SK-N-SH (cell line): ENCODE measurements at regions not wholly inside any gene's neighbourhood (a gene's known extent, or its start where the extent isn't known, plus 50 kb on each side); places are given as distances from the start of the nearest gene placed in this dataset.
A peak's percentile ranks its signal among the peaks of the same experiment; 100 is the strongest.

ENCODE experiments used
- CTCF ChIA-PET: fragments of 300-600, 350-600 bp; formaldehyde crosslinking; extraction: SDS; loops from one replicate; lab custom pipeline; 2021; lab: Yijun Ruan, JAX
- POLR2A ChIA-PET: fragments of 350-600 bp; sonication (Branson Sonifier 250); formaldehyde crosslinking; extraction: SDS; loops from one replicate; lab custom pipeline; 2020; ENCODE audit warnings: antibody characterized with exemption, inconsistent platforms; lab: Yijun Ruan, JAX
- DNase-seq: peaks from one replicate; pipeline ENCODE4 v3.0.0; 2012
- H2AFZ ChIP-seq: fragments of 200-600 bp; sonication (generic); 2 replicates; pipeline ENCODE4 v1.8.1; 2016; ENCODE audit warnings: antibody characterized with exemption, mild to moderate bottlenecking, low read depth
- H3F3A ChIP-seq: fragments of 200-600 bp; sonication (generic); replicated peaks from 2 replicates; pipeline ENCODE3; 2016; ENCODE audit warnings: antibody characterized with exemption, mild to moderate bottlenecking; ENCODE audit not compliant: insufficient read depth
- H3K27ac ChIP-seq, 2 experiments: fragments of 200-500 bp in 1 of 2; fragments of 200-600 bp in 1 of 2; sonication (Bioruptor generic) in 1 of 2; sonication (generic), shearing (Covaris generic) in 1 of 2; 2 replicates each; pipeline versions ENCODE4 v1.5.1 to v1.6.1; 2014 to 2016; ENCODE audit warnings: low read depth in 2 of 2, inconsistent platforms in 1 of 2, low read length in 1 of 2, mild to moderate bottlenecking in 1 of 2, mixed read lengths in 1 of 2
- H3K27me3 ChIP-seq: fragments of 200-600 bp; sonication (generic), shearing (Covaris generic); 2 replicates; pipeline ENCODE4 v1.6.1; 2016; ENCODE audit warnings: mixed run types; ENCODE audit not compliant: insufficient read depth
- H3K36me3 ChIP-seq, 2 experiments: fragments of 200-500 bp in 1 of 2; fragments of 200-600 bp in 1 of 2; sonication (Bioruptor generic) in 1 of 2; sonication (generic) in 1 of 2; replicated peaks in 1 of 2; 2 replicates each; pipeline versions ENCODE3 to v1.5.1; 2014 to 2016; ENCODE audit warnings: low read length in 1 of 2, mild to moderate bottlenecking in 1 of 2; ENCODE audit not compliant: insufficient read depth in 2 of 2, control insufficient read depth in 1 of 2
- H3K4me1 ChIP-seq, 2 experiments: fragments of 200-500 bp in 1 of 2; fragments of 200-600 bp in 1 of 2; sonication (Bioruptor generic) in 1 of 2; sonication (generic), shearing (Covaris generic) in 1 of 2; 2 replicates each; pipeline versions ENCODE4 v1.5.1 to v1.6.1; 2014 to 2016; ENCODE audit warnings: low read depth in 1 of 2, low read length in 1 of 2, mixed run types in 1 of 2; ENCODE audit not compliant: insufficient read depth in 2 of 2, control insufficient read depth in 1 of 2
- H3K4me2 ChIP-seq: fragments of 200-600 bp; sonication (generic), shearing (Covaris generic); 2 replicates; pipeline ENCODE4 v1.6.1; 2017; ENCODE audit warnings: mixed run types
- H3K4me3 ChIP-seq, 2 experiments: fragments of 200-500 bp in 1 of 2; fragments of 200-600 bp in 1 of 2; sonication (Bioruptor generic) in 1 of 2; sonication (generic), shearing (Covaris generic) in 1 of 2; 2 replicates each; pipeline versions ENCODE4 v1.5.1 to v1.8.1; 2014 to 2016; ENCODE audit warnings: low read depth in 2 of 2, inconsistent platforms in 1 of 2, low read length in 1 of 2, mild to moderate bottlenecking in 1 of 2, mixed read lengths in 1 of 2, moderate library complexity in 1 of 2
- H3K79me2 ChIP-seq: fragments of 200-600 bp; sonication (generic); 2 replicates; pipeline ENCODE4 v1.8.1; 2017; ENCODE audit warnings: mild to moderate bottlenecking; ENCODE audit not compliant: insufficient read depth
- H3K9ac ChIP-seq: fragments of 200-600 bp; sonication (generic); 2 replicates; pipeline ENCODE4 v1.6.1; 2017; ENCODE audit warnings: mixed run types
- H3K9me2 ChIP-seq: fragments of 200-600 bp; sonication (generic); 2 replicates; pipeline ENCODE4 v1.6.1; 2017; ENCODE audit warnings: mixed run types
- H3K9me3 ChIP-seq: fragments of 200-600 bp; sonication (generic); 2 replicates; pipeline ENCODE4 v1.6.1; 2017; ENCODE audit warnings: mixed run types, mild to moderate bottlenecking, moderate library complexity
- H4K20me1 ChIP-seq: fragments of 200-600 bp; sonication (generic); 2 replicates; pipeline ENCODE4 v1.6.1; 2017; ENCODE audit warnings: mild to moderate bottlenecking, mixed run types; ENCODE audit not compliant: insufficient read depth
- CHD2 ChIP-seq: fragments of 150-350 bp; IDR thresholded peaks from 2 replicates; pipeline ENCODE4 v1.6.1; 2018; ENCODE audit warnings: low read length; ENCODE audit not compliant: partially characterized antibody
- EP300 ChIP-seq, 2 experiments: IDR thresholded peaks; 2 replicates each; pipeline versions ENCODE4 v1.4.0 to v1.6.1; 2012; ENCODE audit warnings: borderline replicate concordance in 1 of 2, low read depth in 1 of 2, low read length in 1 of 2
- FOSL2 ChIP-seq: IDR thresholded peaks from 2 replicates; pipeline ENCODE4 v1.4.0; 2012; ENCODE audit warnings: low read depth, mild to moderate bottlenecking, moderate library complexity, borderline replicate concordance
- FOXJ3 ChIP-seq: sonication (generic); formaldehyde crosslinking; IDR thresholded peaks from 2 replicates; pipeline ENCODE4 v1.5.1; 2020; ENCODE audit warnings: mild to moderate bottlenecking, missing genetic modification reagents
- FOXM1 ChIP-seq: IDR thresholded peaks from 2 replicates; pipeline ENCODE4 v1.4.0; 2012; ENCODE audit warnings: low read depth, mild to moderate bottlenecking
- GABPA ChIP-seq: IDR thresholded peaks from 2 replicates; pipeline ENCODE4 v1.4.0; 2012; ENCODE audit warnings: low read depth, mild to moderate bottlenecking
- GATA2 ChIP-seq: sonication (generic); formaldehyde crosslinking; IDR thresholded peaks from 2 replicates; pipeline ENCODE4 v1.5.0; 2020; ENCODE audit warnings: mild to moderate bottlenecking, missing genetic modification reagents
- MEF2A ChIP-seq: IDR thresholded peaks from 2 replicates; pipeline ENCODE4 v1.4.0; 2012; ENCODE audit warnings: low read depth, borderline replicate concordance
- MXI1 ChIP-seq: IDR thresholded peaks from 2 replicates; pipeline ENCODE4 v1.6.1; 2012; ENCODE audit warnings: mild to moderate bottlenecking, low read depth, low read length, improper control_type of control experiment
- NFIC ChIP-seq: IDR thresholded peaks from 2 replicates; pipeline ENCODE4 v1.4.0; 2012; ENCODE audit warnings: borderline replicate concordance
- NRF1 ChIP-seq: IDR thresholded peaks from 2 replicates; pipeline ENCODE4 v1.6.1; 2012; ENCODE audit warnings: low read depth, mild to moderate bottlenecking, low read length
- POLR2AphosphoS5 ChIP-seq: IDR thresholded peaks from 2 replicates; pipeline ENCODE4 v1.6.1; 2012; ENCODE audit warnings: low read depth, low read length
- RCOR1 ChIP-seq: fragments of 150-350 bp; IDR thresholded peaks from 2 replicates; pipeline ENCODE4 v1.6.1; 2017; ENCODE audit warnings: antibody characterized with exemption, low read length
- SIN3A ChIP-seq: IDR thresholded peaks from 2 replicates; pipeline ENCODE4 v1.6.1; 2012; ENCODE audit warnings: low read depth, mild to moderate bottlenecking, low read length, moderate library complexity, borderline replicate concordance
- SMC3 ChIP-seq: IDR thresholded peaks from 2 replicates; pipeline ENCODE4 v1.6.1; 2012; ENCODE audit warnings: low read depth, low read length, improper control_type of control experiment
- TAF1 ChIP-seq: IDR thresholded peaks from 2 replicates; pipeline ENCODE4 v1.6.1; 2012; ENCODE audit warnings: low read depth, mild to moderate bottlenecking, low read length, moderate library complexity, borderline replicate concordance
- TCF12 ChIP-seq: IDR thresholded peaks from 2 replicates; pipeline ENCODE4 v1.4.0; 2012
- YY1 ChIP-seq: IDR thresholded peaks from 2 replicates; pipeline ENCODE4 v1.4.0; 2012; ENCODE audit warnings: low read depth, mild to moderate bottlenecking
- WGBS: methylation state at CpG from one replicate; pipeline ENCODE4 v1.1.6; 2017; ENCODE audit warnings: low lambda C conversion rate; 5-methylcytosine and 5-hydroxymethylcytosine counted together
- TF ChIP-seq, protein P1 (sequence below): IDR thresholded peaks from 2 replicates; pipeline ENCODE4 v1.4.0; 2012; ENCODE audit warnings: low read depth, borderline replicate concordance
- TF ChIP-seq, protein P2 (sequence below): IDR thresholded peaks from 2 replicates; pipeline ENCODE4; 2012
- TF ChIP-seq, protein P3 (sequence below): fragments of 150-350 bp; IDR thresholded peaks from 2 replicates; pipeline ENCODE4 v1.6.1; 2016; ENCODE audit warnings: mild to moderate bottlenecking, low read depth, low read length
- TF ChIP-seq, protein P4 (sequence below): fragments of 200-600 bp; sonication (generic); IDR thresholded peaks from 2 replicates; pipeline ENCODE4 v1.6.1; 2017; ENCODE audit warnings: antibody characterized with exemption, mild to moderate bottlenecking, moderate library complexity
- TF ChIP-seq, protein P5 (sequence below): fragments of 150-350 bp; IDR thresholded peaks from 2 replicates; pipeline ENCODE4 v1.6.1; 2017; ENCODE audit warnings: antibody characterized with exemption, low read length, low read depth, borderline replicate concordance

DNA sequence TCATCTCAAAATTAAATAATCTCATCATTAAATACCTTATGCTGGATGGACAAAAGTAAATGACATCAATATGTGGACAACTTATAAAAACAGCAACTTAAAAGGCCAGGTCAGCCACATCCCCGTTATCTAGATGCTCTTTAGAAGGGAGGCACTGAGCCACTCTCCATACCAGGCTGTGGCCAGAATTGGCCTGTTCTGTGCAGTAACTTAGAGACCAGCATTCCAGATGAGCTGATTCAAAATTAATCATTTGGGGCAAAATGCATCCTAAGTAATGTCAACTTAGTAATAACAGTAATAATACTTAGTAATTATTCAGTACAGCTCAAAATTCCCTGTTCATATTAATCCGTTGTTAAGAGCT lies 373.6 kb downstream of the FBXW7 start:
- H3K4me1 ChIP-seq: peaks cover 2 to 13% of the 10 kb centered on the region in 2 experiments; a peak in 3 of 4 replicates
- no peak for TF ChIP-seq EP300 (IDR thresholded peaks at IDR 0.05; ENCODE audit: borderline replicate concordance in 1 of 2, low read depth in 1 of 2, low read length in 1 of 2)
- TF ChIP-seq SIN3A: no peak
- TF ChIP-seq MEF2A: peak; percentile 5; the same call in 1 of the 2 replicates
- TF ChIP-seq FOXM1: no peak
- TF ChIP-seq TAF1: no peak
- no peak for TF ChIP-seq SMC3
- TF ChIP-seq, protein P1, sequence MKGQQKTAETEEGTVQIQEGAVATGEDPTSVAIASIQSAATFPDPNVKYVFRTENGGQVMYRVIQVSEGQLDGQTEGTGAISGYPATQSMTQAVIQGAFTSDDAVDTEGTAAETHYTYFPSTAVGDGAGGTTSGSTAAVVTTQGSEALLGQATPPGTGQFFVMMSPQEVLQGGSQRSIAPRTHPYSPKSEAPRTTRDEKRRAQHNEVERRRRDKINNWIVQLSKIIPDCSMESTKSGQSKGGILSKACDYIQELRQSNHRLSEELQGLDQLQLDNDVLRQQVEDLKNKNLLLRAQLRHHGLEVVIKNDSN: no peak
- TF ChIP-seq GABPA: no peak
- peak; percentile 2; the same call in 1 of the 2 replicates for TF ChIP-seq TCF12
- no peak for TF ChIP-seq GATA2 (CRISPR knock-in tag)
- no peaks in the 10 kb centered on the region for H4K20me1 ChIP-seq
- H3K27me3 ChIP-seq: no peaks in the 10 kb centered on the region
- H3K4me3 ChIP-seq: no peak overlapping the region
- WGBS: 40% methylated on average over 2 of the region's 2 CpGs
- H3K36me3 ChIP-seq: no peaks in the 10 kb centered on the region
- ChIA-PET POLR2A (no interaction called here), CTCF (no interaction called here)
- peak overlapping the region; percentile 17; the same call in 1 of the 2 replicates for H3K9ac ChIP-seq
- no peaks in the 10 kb centered on the region for H3K9me3 ChIP-seq
- no peaks in the 10 kb centered on the region for H3K79me2 ChIP-seq
- 0 out of 2 replicates have a peak overlapping the region, but pooled peaks have one; percentile 5 for H2AFZ ChIP-seq
- no peaks in the 10 kb centered on the region for H3K9me2 ChIP-seq
- H3K4me2 ChIP-seq: peak overlapping the region; percentile 53
- peak overlapping the region in 1 of 2 experiments; percentile 64; a peak in 2 of 4 replicates for H3K27ac ChIP-seq
- DNase-seq: no peak
- peaks cover 5% of the 10 kb centered on the region for H3F3A ChIP-seq

DNA sequence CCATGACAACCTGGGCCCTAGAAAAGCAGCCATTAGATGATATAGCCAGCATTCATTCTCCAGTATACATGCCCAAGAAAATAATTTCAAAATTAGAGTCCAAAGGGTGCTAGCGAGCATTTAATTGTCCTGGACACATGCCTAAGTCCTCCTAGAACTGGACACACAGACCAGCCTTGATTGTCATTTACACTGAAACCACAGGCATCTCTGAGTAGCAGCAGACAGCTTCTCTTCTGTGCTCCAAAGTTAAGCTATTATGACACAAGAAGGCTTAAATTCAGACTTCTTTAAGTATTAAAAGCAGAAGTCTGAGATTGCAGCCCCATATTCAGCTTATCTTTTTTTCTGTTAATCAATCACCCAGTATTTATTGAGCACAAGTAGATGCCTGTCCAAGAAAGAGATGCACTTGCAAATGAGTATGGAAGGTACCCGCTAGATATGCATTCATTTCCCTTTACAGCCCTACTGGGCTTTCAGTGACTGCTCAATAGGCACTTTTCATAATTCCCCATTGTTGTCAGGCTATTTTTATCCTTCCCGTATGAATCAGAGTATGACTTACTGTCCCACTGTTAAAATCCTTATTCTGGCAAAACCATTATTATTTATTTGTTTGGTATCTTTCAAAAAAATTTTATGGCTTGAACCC lies 374.1 kb downstream of the FBXW7 start:
- H3K9me2 ChIP-seq: no peaks in the 10 kb centered on the region
- no peak overlapping the region for H3K4me3 ChIP-seq
- H3K9me3 ChIP-seq: no peaks in the 10 kb centered on the region
- H3K4me2 ChIP-seq: peak overlapping the region; percentile 53
- no peaks in the 10 kb centered on the region for H3K36me3 ChIP-seq
- no peaks in the 10 kb centered on the region for H4K20me1 ChIP-seq
- no peaks in the 10 kb centered on the region for H3K79me2 ChIP-seq
- peak overlapping the region; percentile 27; the same call in 1 of the 2 replicates for H2AFZ ChIP-seq
- WGBS: 40% methylated on average over 3 of the region's 3 CpGs
- H3K27ac ChIP-seq: peak overlapping the region in 1 of 2 experiments; percentile 64; a peak in 2 of 4 replicates
- ChIA-PET CTCF (no interaction called here), POLR2A (no interaction called here)
- no peak for DNase-seq
- no peaks in the 10 kb centered on the region for H3K27me3 ChIP-seq
- peak overlapping the region; percentile 17; the same call in 1 of the 2 replicates for H3K9ac ChIP-seq
- H3F3A ChIP-seq: peaks cover 5% of the 10 kb centered on the region
- peaks cover 2 to 13% of the 10 kb centered on the region in 2 experiments; a peak in 3 of 4 replicates for H3K4me1 ChIP-seq
- TF ChIP-seq, protein P2, sequence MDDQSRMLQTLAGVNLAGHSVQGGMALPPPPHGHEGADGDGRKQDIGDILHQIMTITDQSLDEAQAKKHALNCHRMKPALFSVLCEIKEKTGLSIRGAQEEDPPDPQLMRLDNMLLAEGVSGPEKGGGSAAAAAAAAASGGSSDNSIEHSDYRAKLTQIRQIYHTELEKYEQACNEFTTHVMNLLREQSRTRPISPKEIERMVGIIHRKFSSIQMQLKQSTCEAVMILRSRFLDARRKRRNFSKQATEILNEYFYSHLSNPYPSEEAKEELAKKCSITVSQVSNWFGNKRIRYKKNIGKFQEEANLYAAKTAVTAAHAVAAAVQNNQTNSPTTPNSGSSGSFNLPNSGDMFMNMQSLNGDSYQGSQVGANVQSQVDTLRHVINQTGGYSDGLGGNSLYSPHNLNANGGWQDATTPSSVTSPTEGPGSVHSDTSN: no peak
- no peak for TF ChIP-seq MXI1
- TF ChIP-seq NRF1: no peak
- TF ChIP-seq, protein P3, sequence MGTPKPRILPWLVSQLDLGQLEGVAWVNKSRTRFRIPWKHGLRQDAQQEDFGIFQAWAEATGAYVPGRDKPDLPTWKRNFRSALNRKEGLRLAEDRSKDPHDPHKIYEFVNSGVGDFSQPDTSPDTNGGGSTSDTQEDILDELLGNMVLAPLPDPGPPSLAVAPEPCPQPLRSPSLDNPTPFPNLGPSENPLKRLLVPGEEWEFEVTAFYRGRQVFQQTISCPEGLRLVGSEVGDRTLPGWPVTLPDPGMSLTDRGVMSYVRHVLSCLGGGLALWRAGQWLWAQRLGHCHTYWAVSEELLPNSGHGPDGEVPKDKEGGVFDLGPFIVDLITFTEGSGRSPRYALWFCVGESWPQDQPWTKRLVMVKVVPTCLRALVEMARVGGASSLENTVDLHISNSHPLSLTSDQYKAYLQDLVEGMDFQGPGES: no peak
- no peak for TF ChIP-seq GATA2 (CRISPR knock-in tag)
- TF ChIP-seq, protein P4, sequence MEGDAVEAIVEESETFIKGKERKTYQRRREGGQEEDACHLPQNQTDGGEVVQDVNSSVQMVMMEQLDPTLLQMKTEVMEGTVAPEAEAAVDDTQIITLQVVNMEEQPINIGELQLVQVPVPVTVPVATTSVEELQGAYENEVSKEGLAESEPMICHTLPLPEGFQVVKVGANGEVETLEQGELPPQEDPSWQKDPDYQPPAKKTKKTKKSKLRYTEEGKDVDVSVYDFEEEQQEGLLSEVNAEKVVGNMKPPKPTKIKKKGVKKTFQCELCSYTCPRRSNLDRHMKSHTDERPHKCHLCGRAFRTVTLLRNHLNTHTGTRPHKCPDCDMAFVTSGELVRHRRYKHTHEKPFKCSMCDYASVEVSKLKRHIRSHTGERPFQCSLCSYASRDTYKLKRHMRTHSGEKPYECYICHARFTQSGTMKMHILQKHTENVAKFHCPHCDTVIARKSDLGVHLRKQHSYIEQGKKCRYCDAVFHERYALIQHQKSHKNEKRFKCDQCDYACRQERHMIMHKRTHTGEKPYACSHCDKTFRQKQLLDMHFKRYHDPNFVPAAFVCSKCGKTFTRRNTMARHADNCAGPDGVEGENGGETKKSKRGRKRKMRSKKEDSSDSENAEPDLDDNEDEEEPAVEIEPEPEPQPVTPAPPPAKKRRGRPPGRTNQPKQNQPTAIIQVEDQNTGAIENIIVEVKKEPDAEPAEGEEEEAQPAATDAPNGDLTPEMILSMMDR: no peak
- peak; percentile 22; the same call in 1 of the 2 replicates for TF ChIP-seq FOSL2
- TF ChIP-seq MEF2A: peak; percentile 61
- TF ChIP-seq NFIC: no peak
- TF ChIP-seq FOXJ3 (CRISPR knock-in tag): no peak
- TF ChIP-seq SMC3: no peak
- no peak for TF ChIP-seq RCOR1
- no peak for TF ChIP-seq CHD2
- no peak for TF ChIP-seq EP300 (IDR thresholded peaks at IDR 0.05; ENCODE audit: borderline replicate concordance in 1 of 2, low read depth in 1 of 2, low read length in 1 of 2)
- TF ChIP-seq POLR2AphosphoS5: no peak
- no peak for TF ChIP-seq YY1
- TF ChIP-seq, protein P5, sequence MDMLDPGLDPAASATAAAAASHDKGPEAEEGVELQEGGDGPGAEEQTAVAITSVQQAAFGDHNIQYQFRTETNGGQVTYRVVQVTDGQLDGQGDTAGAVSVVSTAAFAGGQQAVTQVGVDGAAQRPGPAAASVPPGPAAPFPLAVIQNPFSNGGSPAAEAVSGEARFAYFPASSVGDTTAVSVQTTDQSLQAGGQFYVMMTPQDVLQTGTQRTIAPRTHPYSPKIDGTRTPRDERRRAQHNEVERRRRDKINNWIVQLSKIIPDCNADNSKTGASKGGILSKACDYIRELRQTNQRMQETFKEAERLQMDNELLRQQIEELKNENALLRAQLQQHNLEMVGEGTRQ: no peak
